OCI-LY1 (cell line): ENCODE measurements at regions not wholly inside any gene's neighbourhood (a gene's known extent, or its start where the extent isn't known, plus 50 kb on each side); places are given as distances from the start of the nearest gene placed in this dataset.

Source experiments
- EZH2 ChIP-seq: fragments of 200-600 bp; sonication (generic), shearing (Covaris generic); IDR thresholded peaks from 2 replicates; pipeline ENCODE4 v1.8.0; 2017; ENCODE audit warnings: borderline replicate concordance, mixed run types, mild to moderate bottlenecking, antibody characterized with exemption, low read length, moderate library complexity, mixed read lengths
- TF ChIP-seq, protein P1 (sequence below): fragments of 200-600 bp; sonication (generic), shearing (Covaris generic); IDR thresholded peaks from 2 replicates; pipeline ENCODE4 v1.5.1; 2017; ENCODE audit warnings: mild to moderate bottlenecking, antibody characterized with exemption, low read length, moderate library complexity, mixed read lengths

DNA sequence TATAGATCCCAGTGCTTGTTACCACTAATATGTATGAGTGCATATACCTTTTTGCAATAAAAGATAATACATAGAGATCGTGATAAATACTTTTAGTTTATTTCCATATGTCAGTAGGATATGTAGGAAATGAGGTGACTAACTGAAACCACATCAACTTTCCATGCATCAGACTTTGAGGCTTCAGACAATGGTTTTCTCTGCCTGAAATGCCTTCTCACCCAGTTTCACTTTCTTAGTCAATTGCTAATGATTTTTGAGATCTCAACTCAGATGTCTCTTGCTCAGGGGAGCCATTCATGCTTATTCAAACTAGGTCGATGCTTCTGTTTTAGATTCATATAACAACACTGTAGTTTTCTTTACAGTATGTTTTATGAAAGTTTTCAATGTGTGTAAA, 626.6 kb upstream of the ADGRB3 start:
- TF ChIP-seq, protein P1, sequence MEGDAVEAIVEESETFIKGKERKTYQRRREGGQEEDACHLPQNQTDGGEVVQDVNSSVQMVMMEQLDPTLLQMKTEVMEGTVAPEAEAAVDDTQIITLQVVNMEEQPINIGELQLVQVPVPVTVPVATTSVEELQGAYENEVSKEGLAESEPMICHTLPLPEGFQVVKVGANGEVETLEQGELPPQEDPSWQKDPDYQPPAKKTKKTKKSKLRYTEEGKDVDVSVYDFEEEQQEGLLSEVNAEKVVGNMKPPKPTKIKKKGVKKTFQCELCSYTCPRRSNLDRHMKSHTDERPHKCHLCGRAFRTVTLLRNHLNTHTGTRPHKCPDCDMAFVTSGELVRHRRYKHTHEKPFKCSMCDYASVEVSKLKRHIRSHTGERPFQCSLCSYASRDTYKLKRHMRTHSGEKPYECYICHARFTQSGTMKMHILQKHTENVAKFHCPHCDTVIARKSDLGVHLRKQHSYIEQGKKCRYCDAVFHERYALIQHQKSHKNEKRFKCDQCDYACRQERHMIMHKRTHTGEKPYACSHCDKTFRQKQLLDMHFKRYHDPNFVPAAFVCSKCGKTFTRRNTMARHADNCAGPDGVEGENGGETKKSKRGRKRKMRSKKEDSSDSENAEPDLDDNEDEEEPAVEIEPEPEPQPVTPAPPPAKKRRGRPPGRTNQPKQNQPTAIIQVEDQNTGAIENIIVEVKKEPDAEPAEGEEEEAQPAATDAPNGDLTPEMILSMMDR, result no peak
- no peak for TF ChIP-seq EZH2
